Loucy (cell line): ENCODE measurements at regions not wholly inside any gene's neighbourhood (a gene's known extent, or its start where the extent isn't known, plus 50 kb on each side); places are given as distances from the start of the nearest gene placed in this dataset.

Experiments used
- EZH2phosphoT487 ChIP-seq: fragments of 200-600 bp; IDR thresholded peaks from 2 replicates; pipeline ENCODE4 v1.6.1; 2018; ENCODE audit warnings: antibody characterized with exemption, mild to moderate bottlenecking, moderate library complexity, borderline replicate concordance
- TF ChIP-seq, protein P1 (sequence below): fragments of 200-600 bp; sonication (generic); conservative IDR thresholded peaks from 2 replicates; pipeline ENCODE4 v1.5.1; 2014; ENCODE audit warnings: mild to moderate bottlenecking, antibody characterized with exemption, low read length

DNA sequence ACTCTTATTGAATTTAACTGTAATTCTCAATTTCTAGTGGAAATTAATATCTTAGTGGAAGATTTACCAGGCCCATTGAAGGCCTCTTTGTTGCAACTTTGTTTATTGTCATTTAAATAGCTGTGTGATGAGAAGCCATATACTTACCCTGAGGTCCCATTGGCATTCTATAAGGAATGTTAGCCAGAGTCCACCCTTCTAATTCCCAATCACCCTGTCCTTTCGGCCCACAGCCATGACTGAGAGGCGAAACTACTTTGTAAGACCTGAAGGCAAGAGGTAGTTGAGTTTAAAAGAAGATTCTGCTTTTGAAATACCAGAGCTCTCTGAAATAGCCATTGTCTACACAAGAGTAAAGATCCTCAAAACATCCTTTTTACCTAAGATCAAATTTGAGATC is 290.5 kb upstream of the RARB start:
- TF ChIP-seq, protein P1, sequence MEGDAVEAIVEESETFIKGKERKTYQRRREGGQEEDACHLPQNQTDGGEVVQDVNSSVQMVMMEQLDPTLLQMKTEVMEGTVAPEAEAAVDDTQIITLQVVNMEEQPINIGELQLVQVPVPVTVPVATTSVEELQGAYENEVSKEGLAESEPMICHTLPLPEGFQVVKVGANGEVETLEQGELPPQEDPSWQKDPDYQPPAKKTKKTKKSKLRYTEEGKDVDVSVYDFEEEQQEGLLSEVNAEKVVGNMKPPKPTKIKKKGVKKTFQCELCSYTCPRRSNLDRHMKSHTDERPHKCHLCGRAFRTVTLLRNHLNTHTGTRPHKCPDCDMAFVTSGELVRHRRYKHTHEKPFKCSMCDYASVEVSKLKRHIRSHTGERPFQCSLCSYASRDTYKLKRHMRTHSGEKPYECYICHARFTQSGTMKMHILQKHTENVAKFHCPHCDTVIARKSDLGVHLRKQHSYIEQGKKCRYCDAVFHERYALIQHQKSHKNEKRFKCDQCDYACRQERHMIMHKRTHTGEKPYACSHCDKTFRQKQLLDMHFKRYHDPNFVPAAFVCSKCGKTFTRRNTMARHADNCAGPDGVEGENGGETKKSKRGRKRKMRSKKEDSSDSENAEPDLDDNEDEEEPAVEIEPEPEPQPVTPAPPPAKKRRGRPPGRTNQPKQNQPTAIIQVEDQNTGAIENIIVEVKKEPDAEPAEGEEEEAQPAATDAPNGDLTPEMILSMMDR = no peak
- TF ChIP-seq EZH2phosphoT487 = no peak
